ENCODE measurements at regions not wholly inside any gene's neighbourhood (a gene's known extent, or its start where the extent isn't known, plus 50 kb on each side); places are given as distances from the start of the nearest gene placed in this dataset.

- Histone ChIP-seq H3K27ac (ENCODE audit: low read length) (no peak overlapping the region), H3K27me3 (ENCODE audit: low read depth, low read length) (no peaks in the 10 kb centered on the region), H3K9me3 (ENCODE audit: control insufficient read depth in 1 of 2, low read length in 2 of 2) (no peaks in the 10 kb centered on the region), H3K4me3 (ENCODE audit: low read depth in 1 of 2, low read length in 2 of 2) (no peak overlapping the region), H3K36me3 (ENCODE audit: control insufficient read depth in 1 of 2, insufficient read depth in 2 of 2, low read length in 2 of 2) (no peaks in the 10 kb centered on the region), H3K4me1 (ENCODE audit: control insufficient read depth in 1 of 2, insufficient read depth in 2 of 2, low read length in 2 of 2) (no peaks in the 10 kb centered on the region)
Observed at GRCh38 chr14:38901791-38902190, 201.2 kb downstream of the SEC23A start.

GRCh38 chr14:38900887-38901286 is 202.1 kb downstream of the SEC23A start:
- Histone ChIP-seq H3K9me3 (ENCODE audit: control insufficient read depth in 1 of 2, low read length in 2 of 2) (no peaks in the 10 kb centered on the region), H3K4me3 (ENCODE audit: low read depth in 1 of 2, low read length in 2 of 2) (no peak overlapping the region), H3K27ac (ENCODE audit: low read length) (no peak overlapping the region), H3K27me3 (ENCODE audit: low read depth, low read length) (no peaks in the 10 kb centered on the region), H3K36me3 (ENCODE audit: control insufficient read depth in 1 of 2, insufficient read depth in 2 of 2, low read length in 2 of 2) (no peaks in the 10 kb centered on the region), H3K4me1 (ENCODE audit: control insufficient read depth in 1 of 2, insufficient read depth in 2 of 2, low read length in 2 of 2) (no peaks in the 10 kb centered on the region)

- no peaks in the 10 kb centered on the region for H3K4me1 ChIP-seq (ENCODE audit: control insufficient read depth in 1 of 2, insufficient read depth in 2 of 2, low read length in 2 of 2)
- no peaks in the 10 kb centered on the region for H3K36me3 ChIP-seq (ENCODE audit: control insufficient read depth in 1 of 2, insufficient read depth in 2 of 2, low read length in 2 of 2)
- no peaks in the 10 kb centered on the region for H3K27me3 ChIP-seq (ENCODE audit: low read depth, low read length)
- H3K4me3 ChIP-seq (ENCODE audit: low read depth in 1 of 2, low read length in 2 of 2), result no peak overlapping the region
- H3K9me3 ChIP-seq (ENCODE audit: control insufficient read depth in 1 of 2, low read length in 2 of 2), result no peaks in the 10 kb centered on the region
- no peak overlapping the region for H3K27ac ChIP-seq (ENCODE audit: low read length)
Observed at GRCh38 chr14:38887696-38888095, 215.3 kb downstream of the SEC23A start.

- Histone ChIP-seq H3K9me3 (ENCODE audit: control insufficient read depth in 1 of 2, low read length in 2 of 2) (no peaks in the 10 kb centered on the region), H3K27me3 (ENCODE audit: low read depth, low read length) (no peaks in the 10 kb centered on the region), H3K4me3 (ENCODE audit: low read depth in 1 of 2, low read length in 2 of 2) (no peak overlapping the region), H3K4me1 (ENCODE audit: control insufficient read depth in 1 of 2, insufficient read depth in 2 of 2, low read length in 2 of 2) (peaks cover 0 to 3% of the 10 kb centered on the region in 2 donors), H3K36me3 (ENCODE audit: control insufficient read depth in 1 of 2, insufficient read depth in 2 of 2, low read length in 2 of 2) (no peaks in the 10 kb centered on the region), H3K27ac (ENCODE audit: low read length) (no peak overlapping the region)
Observed at GRCh38 chr14:38884109-38884508, 218.9 kb downstream of the SEC23A start.

DNA sequence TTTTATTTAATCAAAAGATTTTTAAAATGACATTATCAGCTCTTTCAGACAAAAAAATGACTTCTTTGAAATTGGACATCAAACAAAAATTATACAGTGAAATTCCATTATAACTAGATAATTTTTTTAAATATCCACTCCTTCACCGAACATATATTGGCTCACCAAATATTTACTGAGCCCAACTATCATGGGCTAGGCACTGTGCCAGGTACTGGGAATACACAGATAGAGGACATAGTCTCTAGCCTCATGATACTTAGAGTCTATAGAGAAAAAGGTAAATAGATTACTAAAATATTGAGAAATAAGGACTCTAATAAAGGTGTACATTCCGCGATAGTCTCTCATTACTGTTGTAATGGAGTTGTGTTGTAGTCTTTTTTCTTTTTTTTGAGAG is 219.9 kb downstream of the SEC23A start:
- Histone ChIP-seq H3K27me3 (ENCODE audit: low read depth, low read length) (no peaks in the 10 kb centered on the region), H3K4me3 (ENCODE audit: low read depth in 1 of 2, low read length in 2 of 2) (no peak overlapping the region), H3K27ac (ENCODE audit: low read length) (no peak overlapping the region), H3K36me3 (ENCODE audit: control insufficient read depth in 1 of 2, insufficient read depth in 2 of 2, low read length in 2 of 2) (no peaks in the 10 kb centered on the region), H3K4me1 (ENCODE audit: control insufficient read depth in 1 of 2, insufficient read depth in 2 of 2, low read length in 2 of 2) (peaks cover 0 to 3% of the 10 kb centered on the region in 2 donors), H3K9me3 (ENCODE audit: control insufficient read depth in 1 of 2, low read length in 2 of 2) (no peaks in the 10 kb centered on the region)

DNA sequence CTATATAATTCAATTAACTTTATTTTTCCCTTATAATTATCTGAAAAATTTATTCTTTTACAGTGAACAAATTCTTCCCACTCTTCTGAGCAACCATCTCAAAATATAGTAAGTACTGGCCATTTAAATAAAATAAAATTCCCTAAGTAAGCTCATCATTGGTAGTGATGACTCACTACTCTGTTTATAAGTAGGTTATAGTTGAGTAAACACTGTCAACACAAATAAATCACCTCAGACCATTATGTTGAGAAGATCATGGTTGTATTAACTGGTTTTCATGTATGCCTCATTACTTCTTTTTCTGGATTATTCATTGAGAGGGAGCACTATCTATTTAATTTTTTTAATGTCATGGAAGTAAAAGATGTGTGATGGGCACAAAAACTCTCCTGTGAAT is 220.5 kb downstream of the SEC23A start:
- Histone ChIP-seq H3K36me3 (ENCODE audit: control insufficient read depth in 1 of 2, insufficient read depth in 2 of 2, low read length in 2 of 2) (no peaks in the 10 kb centered on the region), H3K4me1 (ENCODE audit: control insufficient read depth in 1 of 2, insufficient read depth in 2 of 2, low read length in 2 of 2) (peaks cover 0 to 3% of the 10 kb centered on the region in 2 donors), H3K27ac (ENCODE audit: low read length) (no peak overlapping the region), H3K4me3 (ENCODE audit: low read depth in 1 of 2, low read length in 2 of 2) (no peak overlapping the region), H3K9me3 (ENCODE audit: control insufficient read depth in 1 of 2, low read length in 2 of 2) (no peaks in the 10 kb centered on the region), H3K27me3 (ENCODE audit: low read depth, low read length) (no peaks in the 10 kb centered on the region)

GRCh38 chr14:38880643-38881524 is 222.2 kb downstream of the SEC23A start:
- H3K36me3 ChIP-seq (ENCODE audit: control insufficient read depth in 1 of 2, insufficient read depth in 2 of 2, low read length in 2 of 2), result no peaks in the 10 kb centered on the region
- H3K4me1 ChIP-seq (ENCODE audit: control insufficient read depth in 1 of 2, insufficient read depth in 2 of 2, low read length in 2 of 2), result peaks cover 0 to 3% of the 10 kb centered on the region in 2 donors
- no peaks in the 10 kb centered on the region for H3K9me3 ChIP-seq (ENCODE audit: control insufficient read depth in 1 of 2, low read length in 2 of 2)
- no peaks in the 10 kb centered on the region for H3K27me3 ChIP-seq (ENCODE audit: low read depth, low read length)
- H3K27ac ChIP-seq (ENCODE audit: low read length), result no peak overlapping the region
- H3K4me3 ChIP-seq (ENCODE audit: low read depth in 1 of 2, low read length in 2 of 2), result no peak overlapping the region

DNA sequence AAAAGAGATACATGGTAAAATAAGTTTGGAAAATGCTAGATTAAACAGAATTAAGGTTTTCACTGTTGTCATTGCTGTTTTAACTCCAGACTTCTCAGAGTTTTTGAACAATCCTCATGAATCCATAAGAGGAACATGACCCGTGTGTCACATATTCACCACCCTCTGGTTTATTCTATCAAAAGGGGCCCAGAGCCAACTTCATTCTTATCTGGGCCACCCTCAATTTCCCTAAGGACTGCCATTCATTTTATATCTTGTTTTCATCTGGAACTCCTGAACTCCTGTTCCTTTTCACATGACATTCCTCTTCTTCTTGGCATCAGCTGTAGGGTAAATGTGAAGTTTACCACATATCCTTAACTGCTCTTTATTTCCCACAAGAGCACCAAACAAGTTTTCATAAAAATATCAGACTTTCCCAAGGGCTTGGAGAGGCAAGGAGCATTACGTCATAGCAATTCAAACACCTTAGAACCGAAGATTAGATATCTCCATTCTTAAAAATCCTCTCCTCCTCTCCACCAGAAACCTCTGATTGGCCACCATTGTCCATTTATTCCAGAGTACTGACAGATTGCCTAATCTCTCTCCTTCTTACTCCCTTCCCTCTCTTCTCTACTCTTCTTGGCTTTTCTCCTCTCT is 225.2 kb downstream of the SEC23A start:
- Histone ChIP-seq H3K4me3 (ENCODE audit: low read depth in 1 of 2, low read length in 2 of 2) (no peak overlapping the region), H3K4me1 (ENCODE audit: control insufficient read depth in 1 of 2, insufficient read depth in 2 of 2, low read length in 2 of 2) (peaks cover 0 to 3% of the 10 kb centered on the region in 2 donors), H3K27ac (ENCODE audit: low read length) (no peak overlapping the region), H3K9me3 (ENCODE audit: control insufficient read depth in 1 of 2, low read length in 2 of 2) (no peaks in the 10 kb centered on the region), H3K27me3 (ENCODE audit: low read depth, low read length) (no peaks in the 10 kb centered on the region), H3K36me3 (ENCODE audit: control insufficient read depth in 1 of 2, insufficient read depth in 2 of 2, low read length in 2 of 2) (no peaks in the 10 kb centered on the region)

- Histone ChIP-seq H3K4me1 (ENCODE audit: control insufficient read depth in 1 of 2, insufficient read depth in 2 of 2, low read length in 2 of 2) (no peaks in the 10 kb centered on the region), H3K4me3 (ENCODE audit: low read depth in 1 of 2, low read length in 2 of 2) (no peak overlapping the region), H3K27me3 (ENCODE audit: low read depth, low read length) (no peaks in the 10 kb centered on the region), H3K36me3 (ENCODE audit: control insufficient read depth in 1 of 2, insufficient read depth in 2 of 2, low read length in 2 of 2) (no peaks in the 10 kb centered on the region), H3K27ac (ENCODE audit: low read length) (no peak overlapping the region), H3K9me3 (ENCODE audit: control insufficient read depth in 1 of 2, low read length in 2 of 2) (no peaks in the 10 kb centered on the region)
Observed at GRCh38 chr14:38874721-38875120, 228.3 kb downstream of the SEC23A start.

DNA sequence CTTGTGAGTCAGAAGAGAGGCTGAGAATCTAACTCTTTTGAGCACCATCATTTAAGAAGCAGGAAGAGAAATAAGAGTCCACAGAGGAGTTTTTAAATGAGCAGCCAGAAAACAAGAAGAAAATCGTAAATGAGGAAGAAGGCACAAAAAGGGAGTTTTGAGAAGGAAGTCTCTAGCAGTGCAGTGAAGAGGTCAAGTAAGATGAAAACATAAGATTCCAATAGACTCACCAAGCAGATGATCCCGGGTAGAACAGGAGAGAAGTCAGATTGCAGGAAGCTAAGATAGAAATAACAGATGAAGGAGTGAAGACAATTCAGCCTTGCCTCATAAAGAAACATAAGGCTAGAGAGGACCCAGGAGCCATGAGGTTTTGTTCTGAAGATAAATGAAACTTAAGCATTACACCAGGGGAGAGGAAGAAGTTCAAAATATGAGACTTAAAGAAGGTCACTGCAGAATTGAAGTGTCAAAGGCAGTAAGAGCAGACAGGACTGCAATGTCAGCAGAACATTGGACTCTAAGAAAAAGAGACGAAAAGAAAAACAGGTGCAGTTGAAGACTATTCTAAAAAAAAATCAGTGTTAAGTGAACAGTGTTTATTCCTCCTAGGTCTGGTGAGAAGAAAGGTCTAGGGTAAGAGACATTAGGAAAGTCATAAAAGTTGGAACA is 229.0 kb downstream of the SEC23A start:
- Histone ChIP-seq H3K4me1 (ENCODE audit: control insufficient read depth in 1 of 2, insufficient read depth in 2 of 2, low read length in 2 of 2) (no peaks in the 10 kb centered on the region), H3K27ac (ENCODE audit: low read length) (no peak overlapping the region), H3K4me3 (ENCODE audit: low read depth in 1 of 2, low read length in 2 of 2) (no peak overlapping the region), H3K27me3 (ENCODE audit: low read depth, low read length) (no peaks in the 10 kb centered on the region), H3K36me3 (ENCODE audit: control insufficient read depth in 1 of 2, insufficient read depth in 2 of 2, low read length in 2 of 2) (no peaks in the 10 kb centered on the region), H3K9me3 (ENCODE audit: control insufficient read depth in 1 of 2, low read length in 2 of 2) (no peaks in the 10 kb centered on the region)

DNA sequence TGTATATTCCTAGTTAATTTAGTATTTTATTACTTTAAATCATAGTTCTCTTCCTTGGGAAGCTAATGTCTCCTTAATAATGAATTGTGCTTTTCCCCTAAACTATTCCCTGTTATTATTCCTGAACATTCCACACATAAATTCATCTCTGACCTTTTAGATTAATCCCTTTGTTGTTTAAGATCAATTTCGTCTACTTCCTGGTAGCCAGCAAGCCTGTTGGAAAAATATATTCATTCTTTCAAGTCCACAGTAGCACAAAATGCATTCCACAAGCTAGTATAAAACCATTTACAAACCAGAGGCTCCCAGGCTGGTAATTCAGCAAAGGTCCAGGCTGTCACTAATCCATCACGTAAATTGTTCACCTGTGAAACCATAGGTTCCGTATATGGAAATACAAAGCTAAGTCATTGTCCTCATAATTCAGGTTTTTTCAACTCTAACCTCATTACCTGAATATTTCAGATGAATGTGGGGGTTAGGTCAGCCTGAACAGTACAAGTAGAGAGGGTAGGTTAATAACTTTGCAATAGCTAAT is 232.7 kb downstream of the SEC23A start:
- Histone ChIP-seq H3K27ac (ENCODE audit: low read length) (no peak overlapping the region), H3K9me3 (ENCODE audit: control insufficient read depth in 1 of 2, low read length in 2 of 2) (no peaks in the 10 kb centered on the region), H3K36me3 (ENCODE audit: control insufficient read depth in 1 of 2, insufficient read depth in 2 of 2, low read length in 2 of 2) (no peaks in the 10 kb centered on the region), H3K27me3 (ENCODE audit: low read depth, low read length) (no peaks in the 10 kb centered on the region), H3K4me3 (ENCODE audit: low read depth in 1 of 2, low read length in 2 of 2) (no peak overlapping the region), H3K4me1 (ENCODE audit: control insufficient read depth in 1 of 2, insufficient read depth in 2 of 2, low read length in 2 of 2) (no peaks in the 10 kb centered on the region)
